ENCODE measurements at regions not wholly inside any gene's neighbourhood (a gene's known extent, or its start where the extent isn't known, plus 50 kb on each side); places are given as distances from the start of the nearest gene placed in this dataset.
"Not testable (repeated sequence)": the region's sequence is repeated elsewhere in the genome, so short reads cannot be mapped to it uniquely, and the experiment has no call there.

GRCh38 chr2:190742431-190742830, 93.5 kb downstream of the NAB1 start:
- no peak for DNase-seq (ENCODE audit: low spot score)

- DNase-seq (ENCODE audit: low spot score), result no peak
Observed at GRCh38 chr2:190744041-190744440, 95.2 kb downstream of the NAB1 start.

- DNase-seq (ENCODE audit: low spot score), result no peak
Observed at GRCh38 chr2:190746971-190747761, 98.3 kb downstream of the NAB1 start.

GRCh38 chr2:190748966-190749365, 100.1 kb downstream of the NAB1 start:
- DNase-seq (ENCODE audit: low spot score), result no peak

- DNase-seq (ENCODE audit: low spot score), result no peak
Observed at GRCh38 chr2:190755772-190756415, 107.0 kb downstream of the NAB1 start.

GRCh38 chr2:190759749-190760213, 110.9 kb downstream of the NAB1 start:
- no peak for DNase-seq (ENCODE audit: low spot score)

GRCh38 chr2:190760353-190761150, 111.7 kb downstream of the NAB1 start:
- DNase-seq (ENCODE audit: low spot score), result not testable (repeated sequence)

GRCh38 chr2:190761216-190761615, 112.3 kb downstream of the NAB1 start:
- DNase-seq (ENCODE audit: low spot score), result not testable (repeated sequence)

- DNase-seq (ENCODE audit: low spot score), result no peak
Observed at GRCh38 chr2:190762566-190762965, 113.7 kb downstream of the NAB1 start.

- no peak for DNase-seq (ENCODE audit: low spot score)
Observed at GRCh38 chr2:190763100-190763499, 114.2 kb downstream of the NAB1 start.

- DNase-seq (ENCODE audit: low spot score), result no peak
Observed at GRCh38 chr2:190763901-190764514, 115.1 kb downstream of the NAB1 start.

GRCh38 chr2:190765386-190766173, 115.0 kb upstream of the GLS start:
- no peak for DNase-seq (ENCODE audit: low spot score)

- no peak for DNase-seq (ENCODE audit: low spot score)
Observed at GRCh38 chr2:190766174-190766572, 114.4 kb upstream of the GLS start.

- DNase-seq (ENCODE audit: low spot score), result no peak
Observed at GRCh38 chr2:190766595-190766994, 114.0 kb upstream of the GLS start.

GRCh38 chr2:190767821-190768220, 112.8 kb upstream of the GLS start:
- DNase-seq (ENCODE audit: low spot score), result no peak

GRCh38 chr2:190769258-190769657, 111.4 kb upstream of the GLS start:
- no peak for DNase-seq (ENCODE audit: low spot score)

- no peak for DNase-seq (ENCODE audit: low spot score)
Observed at GRCh38 chr2:190771726-190772125, 108.9 kb upstream of the GLS start.

- no peak for DNase-seq (ENCODE audit: low spot score)
Observed at GRCh38 chr2:190780594-190780993, 100.0 kb upstream of the GLS start.

- peak; percentile 54 for DNase-seq (ENCODE audit: low spot score)
Observed at GRCh38 chr2:190781604-190782198, 98.9 kb upstream of the GLS start.

- no peak for DNase-seq (ENCODE audit: low spot score)
Observed at GRCh38 chr2:190782264-190782663, 98.4 kb upstream of the GLS start.

Measured in mucosa of gallbladder (tissue), 1 donor.